HG03457 (cell line): ENCODE measurements at regions not wholly inside any gene's neighbourhood (a gene's known extent, or its start where the extent isn't known, plus 50 kb on each side); places are given as distances from the start of the nearest gene placed in this dataset.
A peak's percentile ranks its signal among the peaks of the same experiment; 100 is the strongest.

Experiments used
- ATAC-seq: cut with Tn5 transposase; IDR thresholded peaks from one replicate; pipeline ENCODE4 v1.9.1; 2021; ENCODE audit warnings: moderate number of reproducible peaks; ENCODE audit not compliant: unreplicated experiment

DNA sequence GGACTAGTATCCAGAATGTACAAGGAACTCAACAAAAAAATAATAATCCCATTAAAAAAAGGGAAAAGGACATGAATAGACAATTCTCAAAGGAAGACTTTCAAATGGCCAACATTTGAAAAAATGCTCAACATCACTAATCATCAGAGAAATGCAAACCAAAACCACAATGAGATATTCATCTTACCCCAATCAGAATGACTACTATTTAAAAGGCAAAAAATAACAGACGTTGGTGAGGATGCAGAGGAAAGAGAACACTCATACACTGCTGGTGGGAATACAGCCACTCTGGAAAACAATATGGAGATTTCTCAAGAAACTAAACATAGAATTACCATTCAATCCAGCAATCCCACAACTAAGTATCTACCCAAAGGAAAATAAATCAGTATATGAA, 133.1 kb downstream of the KDR start:
- no peak for ATAC-seq

DNA sequence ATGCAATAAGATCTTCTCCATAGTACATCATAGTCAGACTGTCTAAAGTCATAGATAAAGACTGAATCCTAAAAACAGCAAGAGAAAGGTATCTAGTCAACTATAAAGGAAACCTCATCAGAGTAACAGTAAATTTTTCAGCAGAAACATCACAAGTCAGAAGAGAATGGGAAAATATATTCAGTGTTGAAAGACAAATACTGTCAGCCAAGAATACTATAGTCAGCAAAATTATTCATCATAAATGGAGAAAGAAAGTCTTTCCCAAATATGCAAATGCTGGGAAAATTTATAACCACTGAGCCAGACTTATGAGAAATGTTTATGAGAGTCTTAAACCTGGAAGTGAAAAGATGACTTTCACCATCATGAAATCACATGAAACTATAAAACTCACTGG, 136.7 kb downstream of the KDR start:
- no peak for ATAC-seq

DNA sequence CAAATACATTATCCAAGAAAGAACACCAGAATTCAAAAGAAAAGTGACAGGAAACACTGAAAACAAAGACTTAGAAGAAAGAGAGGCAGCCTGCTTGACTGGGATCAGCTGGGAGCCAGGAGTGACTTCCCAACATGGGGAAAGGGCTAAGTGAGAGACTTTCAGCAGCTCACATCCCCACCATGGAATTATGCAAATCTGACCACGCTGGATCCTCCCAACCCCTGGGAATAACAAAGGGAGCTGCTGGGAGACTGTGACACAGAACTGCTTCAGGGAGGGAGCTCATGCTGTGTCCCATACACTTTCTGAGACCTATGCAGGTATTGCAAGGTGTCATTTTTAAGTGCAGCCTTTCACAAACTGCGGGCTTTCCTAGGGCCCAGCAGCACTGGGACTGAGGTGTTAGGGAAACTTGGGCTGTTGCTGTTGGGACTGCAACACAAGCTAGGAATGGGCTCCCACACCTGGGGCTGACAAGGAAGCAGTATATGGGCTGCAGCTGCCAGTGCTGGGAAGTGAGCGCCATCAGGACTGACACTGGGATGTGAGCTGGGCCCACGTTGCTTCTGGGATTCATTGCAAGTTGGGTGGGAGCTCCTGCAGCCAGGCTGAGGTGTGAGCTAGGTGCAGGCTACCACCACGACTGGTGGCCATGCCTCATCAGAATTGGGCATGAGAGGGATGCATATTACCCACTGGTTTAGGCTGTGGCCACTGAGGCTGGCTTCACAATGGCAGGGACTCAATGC, 139.1 kb downstream of the KDR start:
- no peak for ATAC-seq

DNA sequence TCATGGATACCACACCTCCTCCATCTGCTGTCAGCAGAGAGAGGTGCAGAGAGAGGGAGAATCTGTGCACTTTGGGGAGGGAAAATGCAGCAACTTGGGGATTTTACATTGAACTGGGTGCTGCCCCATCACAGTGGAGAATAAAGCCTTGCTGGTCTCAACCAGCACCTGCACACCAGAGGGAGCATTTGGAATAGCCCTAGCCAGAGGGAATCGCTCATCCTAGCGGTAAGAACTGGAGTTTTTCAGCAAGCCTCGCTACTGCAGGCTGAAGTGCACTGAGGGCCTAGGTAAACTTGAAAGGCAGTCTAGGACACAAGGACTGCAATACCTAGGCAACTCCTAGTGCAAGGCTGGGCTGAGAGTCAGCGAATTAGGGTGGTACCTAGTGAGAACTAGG, 148.7 kb downstream of the KDR start:
- no peak for ATAC-seq

DNA sequence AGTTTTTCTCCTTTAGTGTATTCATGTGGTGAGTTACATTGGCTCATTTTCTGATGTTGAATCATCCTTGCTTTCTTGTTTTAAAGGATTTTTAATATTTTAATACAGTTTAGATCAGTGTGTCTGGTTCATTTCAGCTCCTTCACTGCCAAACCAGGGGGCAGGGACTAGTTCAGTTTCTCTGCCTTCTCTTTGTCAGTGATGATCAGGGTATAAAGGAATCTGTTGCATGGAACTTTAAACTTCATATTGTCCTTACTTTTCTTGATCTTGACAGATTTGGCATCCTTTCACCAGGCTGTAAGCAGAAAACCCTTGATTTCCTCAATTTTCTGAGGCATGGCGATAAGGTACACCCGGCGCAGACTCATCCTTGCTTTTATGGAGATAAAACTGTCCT, 149.4 kb downstream of the KDR start:
- ATAC-seq = no peak

DNA sequence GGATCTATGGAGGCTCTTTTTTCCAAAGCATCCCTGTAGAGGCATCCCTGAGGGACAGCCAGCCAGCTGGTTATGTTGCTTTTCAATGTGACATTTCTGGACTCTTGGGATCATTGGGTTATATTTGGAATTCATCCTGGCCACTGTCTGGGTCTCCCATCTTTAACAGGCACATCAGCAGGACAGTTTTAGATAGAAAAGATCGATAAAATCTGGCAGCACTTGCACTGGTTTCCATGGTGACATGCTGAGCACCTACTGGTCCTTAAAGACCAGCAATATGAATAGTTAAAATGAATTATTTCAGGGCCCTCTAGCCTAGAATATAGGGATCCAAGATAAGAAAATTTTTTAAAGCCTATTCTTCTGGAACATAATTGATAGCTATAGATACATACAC, 151.6 kb downstream of the KDR start:
- ATAC-seq = no peak

DNA sequence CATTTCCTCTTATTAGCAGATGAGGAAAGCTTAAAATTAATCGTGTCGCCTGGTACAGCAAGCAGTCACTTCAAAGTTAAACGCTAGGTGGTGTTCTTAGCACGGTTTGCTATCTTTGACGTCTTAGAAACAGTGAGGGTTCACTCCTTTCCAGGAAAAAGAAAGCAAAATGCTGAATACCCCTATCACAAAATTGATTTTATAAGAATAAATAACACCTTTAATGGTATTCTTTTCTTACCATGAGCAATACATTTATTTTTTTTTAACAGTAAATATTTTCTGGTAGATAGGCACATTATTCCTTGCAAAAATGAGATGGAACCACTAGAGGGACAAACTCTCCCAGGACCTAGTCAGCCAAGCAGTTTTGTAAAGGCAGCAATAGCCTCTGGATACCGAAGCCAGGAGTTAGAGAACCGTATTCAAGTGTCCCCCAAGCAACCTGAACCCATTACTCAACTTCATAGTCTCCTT, 153.9 kb downstream of the KDR start:
- no peak for ATAC-seq

DNA sequence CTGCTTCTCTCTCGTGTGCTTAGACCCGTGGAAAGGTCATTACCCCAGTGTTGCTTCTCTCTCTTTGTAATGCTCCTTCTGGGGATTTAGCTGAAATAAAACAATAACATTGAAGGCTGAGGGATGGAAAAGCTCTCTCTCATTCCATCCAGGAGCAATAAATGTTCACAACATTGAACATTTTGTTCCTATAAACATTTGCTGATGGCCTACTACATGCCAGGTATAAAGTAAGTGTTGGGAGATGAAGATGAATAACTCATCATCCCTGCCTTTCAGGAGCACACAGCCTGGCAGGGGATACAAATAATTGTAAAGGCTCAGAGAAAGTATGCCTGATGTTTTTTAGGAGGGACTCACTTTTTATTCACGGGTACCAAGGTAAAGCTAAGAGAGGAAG, 158.1 kb downstream of the KDR start:
- ATAC-seq = no peak

DNA sequence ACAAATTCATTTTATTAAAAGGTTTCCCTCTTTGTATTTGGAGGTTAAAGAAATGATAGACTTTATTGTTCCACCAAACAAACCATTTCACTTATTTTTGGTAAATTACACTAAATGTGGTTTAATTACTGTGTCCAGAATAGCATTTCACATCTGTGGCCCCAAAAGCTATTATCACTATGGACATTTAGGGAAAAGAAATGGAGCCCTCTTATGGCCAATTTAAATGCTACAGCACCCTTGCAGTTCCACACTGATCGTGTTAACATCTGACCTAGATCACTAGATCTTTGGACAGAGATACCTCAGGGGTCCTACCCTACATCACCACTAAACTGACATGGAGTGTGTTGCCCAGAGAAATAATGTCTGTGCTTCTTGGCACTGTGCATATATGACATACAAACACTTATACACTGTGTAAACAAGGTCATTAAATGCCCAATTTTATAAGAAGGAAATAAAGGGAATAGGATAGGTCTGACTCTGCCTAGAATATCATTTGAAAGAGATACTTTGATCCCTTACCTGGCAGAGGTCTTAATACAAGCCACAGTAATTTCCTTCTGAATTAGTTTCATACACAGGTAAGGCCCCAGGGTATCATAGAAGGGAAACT, 163.9 kb downstream of the KDR start:
- ATAC-seq = no peak

DNA sequence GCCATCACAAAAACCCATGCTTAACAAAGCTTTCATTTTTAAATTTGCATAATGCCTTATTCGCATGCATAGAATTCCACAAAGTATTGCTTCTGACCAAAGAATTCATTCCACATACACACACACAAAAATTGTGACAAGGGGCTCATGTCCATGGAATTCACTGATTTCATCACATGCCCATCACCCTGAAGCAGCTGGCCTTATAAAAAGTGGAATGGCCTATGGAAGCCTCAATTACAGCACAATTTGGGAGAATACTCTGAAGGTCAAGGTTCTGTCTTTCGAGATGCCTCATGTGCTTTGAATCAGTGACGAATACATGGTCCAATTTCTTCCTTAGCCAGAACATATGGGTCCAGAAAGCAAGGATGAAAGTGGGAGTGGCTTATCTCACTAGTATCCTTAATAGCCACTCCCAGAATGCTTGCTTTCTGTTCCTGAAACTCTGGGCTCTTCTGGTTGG, 165.7 kb downstream of the KDR start:
- ATAC-seq = no peak

DNA sequence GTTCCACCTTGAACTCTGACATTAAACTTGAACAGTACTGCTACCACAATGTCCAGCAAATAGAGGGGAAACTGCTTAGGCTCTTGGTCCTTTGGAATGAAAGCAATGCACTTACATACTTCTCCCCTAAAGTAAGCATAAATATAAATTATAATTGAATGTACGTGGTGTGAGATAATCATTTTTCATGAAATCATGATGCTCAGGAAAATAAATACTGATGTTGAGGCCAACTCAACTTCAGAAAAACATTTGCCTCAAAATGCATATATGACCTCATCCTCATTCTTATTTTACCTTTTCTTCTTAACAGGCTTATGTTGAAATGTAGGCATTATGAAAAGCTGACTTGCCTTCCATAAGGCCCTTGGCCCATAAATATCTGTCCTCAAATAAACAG, 166.3 kb downstream of the KDR start:
- no peak for ATAC-seq

DNA sequence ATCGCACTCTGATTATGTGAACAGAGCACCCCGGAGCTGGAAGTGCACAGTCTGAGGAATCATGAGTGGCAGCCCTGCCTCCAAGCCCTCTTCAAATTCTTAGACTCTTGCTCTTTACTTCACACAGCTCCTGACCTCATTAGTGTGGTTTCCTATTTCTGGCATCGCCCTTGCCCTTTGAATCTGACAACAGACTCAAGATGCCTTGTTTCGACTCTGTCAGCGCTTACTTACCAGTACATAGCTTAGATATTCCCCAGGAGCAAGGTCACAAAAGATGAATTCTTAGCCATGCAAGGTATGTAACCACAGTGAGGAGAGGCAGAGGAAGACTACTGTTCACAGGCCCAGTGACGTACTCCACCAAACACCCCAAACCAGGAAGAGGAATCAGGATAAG, 167.2 kb downstream of the KDR start:
- no peak for ATAC-seq

DNA sequence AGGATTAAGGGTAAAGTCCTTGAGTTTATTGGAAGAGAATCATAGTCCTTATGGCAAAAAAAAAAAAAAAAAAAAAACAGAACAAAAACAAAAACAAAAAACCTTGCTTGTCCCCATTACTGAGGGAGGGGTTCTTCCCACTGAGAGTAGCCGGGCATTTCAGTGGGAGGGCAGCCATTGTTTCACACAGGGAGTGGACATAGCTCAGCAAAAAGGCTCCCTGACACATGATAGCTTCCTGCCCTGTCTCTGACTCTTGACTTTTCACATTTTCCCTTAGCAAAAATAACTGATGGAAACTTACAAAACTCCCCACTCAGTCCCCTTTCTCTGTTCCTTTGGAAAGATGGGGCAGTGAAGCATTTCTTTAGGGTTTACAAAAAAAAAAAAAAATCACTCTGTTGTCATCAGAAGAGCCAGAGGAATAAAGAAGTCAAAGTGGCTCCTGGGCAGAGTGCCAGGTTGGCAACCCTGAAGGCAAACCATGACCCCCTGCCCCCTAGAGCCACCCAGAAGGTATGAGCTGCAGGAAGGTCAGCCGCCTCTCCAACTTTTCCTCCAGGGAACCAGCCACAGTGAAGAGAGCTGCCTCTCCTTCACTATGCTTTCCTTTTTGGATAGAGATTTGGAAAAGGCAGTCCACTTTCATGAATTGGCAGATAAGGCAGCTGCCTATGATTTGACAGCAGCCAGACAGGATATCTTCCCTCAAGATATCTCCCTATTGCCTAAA, 170.6 kb downstream of the KDR start:
- ATAC-seq = no peak

DNA sequence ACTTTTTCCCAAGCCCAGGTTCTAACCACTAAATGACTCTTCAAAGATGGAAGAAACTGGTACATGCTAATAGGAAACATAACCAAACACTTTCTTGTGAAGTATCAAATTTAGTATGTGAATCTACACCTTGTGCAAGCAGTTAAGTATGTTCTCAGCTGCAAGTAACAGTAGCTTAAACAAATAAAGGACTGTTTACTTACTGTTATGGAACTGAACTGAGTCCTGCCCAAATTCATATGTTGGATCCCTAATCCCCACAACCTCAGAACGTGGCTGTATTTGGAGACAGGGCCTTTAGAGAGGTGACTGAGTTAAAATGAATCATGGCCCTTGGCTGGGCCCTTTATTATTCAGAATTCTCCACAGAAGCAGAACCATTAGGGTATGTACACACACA, 178.7 kb downstream of the KDR start:
- ATAC-seq = no peak

DNA sequence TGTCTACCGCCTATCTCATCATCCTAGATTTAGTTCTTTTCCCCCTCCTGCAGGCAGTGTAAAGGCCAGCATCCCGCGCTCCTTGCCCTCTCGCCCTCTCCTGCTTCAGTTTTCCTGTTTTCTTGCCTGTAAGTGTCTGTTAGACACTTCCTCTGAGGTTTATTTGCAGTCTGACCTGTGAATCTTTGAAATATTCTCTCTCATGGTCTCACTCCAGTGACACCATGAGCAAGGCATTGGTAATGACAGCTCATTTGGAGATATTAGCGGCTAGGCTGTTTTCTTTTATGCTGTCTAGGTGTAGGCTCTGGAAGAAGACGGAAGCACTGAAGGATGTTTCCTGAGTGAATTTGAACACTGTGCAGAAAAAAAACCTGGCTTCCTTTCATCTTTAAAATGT, 179.6 kb downstream of the KDR start:
- ATAC-seq = no peak

DNA sequence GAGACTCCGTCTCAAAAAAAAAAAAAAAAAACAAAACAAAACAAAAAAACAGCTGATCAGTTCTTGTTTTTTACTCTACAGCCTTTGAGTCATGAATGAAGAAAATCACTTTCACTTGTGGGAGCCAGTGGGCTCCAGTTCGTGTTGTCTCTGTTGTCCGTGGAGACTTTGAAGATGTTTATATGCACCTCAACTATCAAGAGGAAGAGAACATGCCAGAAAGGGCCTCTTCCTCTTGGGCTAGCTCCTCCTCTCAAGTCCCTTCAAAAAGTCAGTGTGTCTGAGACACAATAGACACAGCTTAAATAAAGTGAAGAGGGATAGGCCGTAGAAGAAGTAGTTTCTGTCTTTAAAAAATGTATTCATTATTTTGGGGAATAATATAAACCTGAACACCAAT, 182.7 kb downstream of the KDR start:
- no peak for ATAC-seq

DNA sequence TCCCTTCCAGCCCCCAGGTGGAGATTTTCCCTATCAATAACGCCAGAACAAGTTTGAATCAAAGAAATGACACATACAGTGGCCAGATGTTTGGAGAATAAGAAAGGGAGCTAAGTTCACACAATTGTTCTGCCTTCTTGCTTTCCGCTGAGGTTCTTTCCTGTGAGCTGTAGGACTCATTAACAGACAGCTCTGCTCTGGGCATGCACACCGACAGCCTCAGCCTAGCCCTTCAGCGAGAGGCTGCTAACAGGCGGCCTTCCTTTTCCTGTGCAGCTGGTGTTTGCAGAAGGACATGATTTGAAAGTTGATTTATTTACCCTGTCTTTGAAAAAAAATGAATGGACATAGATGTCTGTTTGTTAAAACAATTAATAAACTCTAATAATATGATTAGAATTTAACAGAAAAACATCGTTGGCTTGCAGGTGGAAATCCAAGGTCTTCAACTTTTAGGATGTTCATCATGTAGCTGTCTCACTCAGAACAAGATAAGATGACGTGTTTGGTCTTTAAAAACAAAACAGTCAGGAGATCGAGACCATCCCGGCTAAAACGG, 183.3 kb downstream of the KDR start:
- ATAC-seq = peak; percentile 59

DNA sequence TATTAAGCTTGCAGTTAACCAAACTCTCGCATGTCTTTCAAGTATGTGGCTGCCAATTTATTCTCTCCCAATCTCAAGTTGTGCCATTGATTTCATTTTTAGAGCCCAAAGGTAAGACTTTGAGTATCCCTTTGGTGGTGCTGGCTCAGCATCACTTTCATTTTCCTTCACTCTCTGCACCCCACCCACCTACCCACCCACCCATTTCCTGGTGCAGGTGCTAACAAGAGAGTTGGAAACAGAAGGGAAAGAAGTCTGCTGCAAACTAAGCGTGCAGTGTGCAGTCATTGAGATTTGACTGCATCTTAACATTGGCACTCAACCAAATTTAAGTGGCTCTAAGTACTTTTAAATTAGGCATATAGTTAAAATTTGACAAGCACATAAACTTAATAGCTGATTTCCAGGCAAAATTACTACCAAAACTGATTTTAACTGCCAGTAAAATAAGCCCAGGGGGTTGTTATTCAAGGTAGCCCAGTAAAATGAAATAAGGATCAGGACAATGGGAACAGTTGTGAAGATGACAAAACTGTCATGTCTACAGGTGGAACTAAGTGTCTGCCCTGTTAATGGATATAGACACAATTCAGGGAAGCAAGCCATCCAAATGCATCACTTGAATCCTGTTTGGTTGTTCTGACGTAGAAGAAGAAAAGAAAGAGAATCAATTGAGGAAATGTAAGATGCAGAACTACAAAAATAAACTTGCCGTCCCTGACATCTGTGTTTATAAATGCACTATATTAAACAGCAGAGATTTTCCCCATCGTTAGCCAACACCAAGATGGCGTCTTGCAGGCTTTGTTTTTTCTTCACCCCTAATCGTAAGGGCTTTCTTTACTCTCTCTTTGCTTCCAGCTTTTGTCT, 184.2 kb downstream of the KDR start:
- ATAC-seq = no peak

DNA sequence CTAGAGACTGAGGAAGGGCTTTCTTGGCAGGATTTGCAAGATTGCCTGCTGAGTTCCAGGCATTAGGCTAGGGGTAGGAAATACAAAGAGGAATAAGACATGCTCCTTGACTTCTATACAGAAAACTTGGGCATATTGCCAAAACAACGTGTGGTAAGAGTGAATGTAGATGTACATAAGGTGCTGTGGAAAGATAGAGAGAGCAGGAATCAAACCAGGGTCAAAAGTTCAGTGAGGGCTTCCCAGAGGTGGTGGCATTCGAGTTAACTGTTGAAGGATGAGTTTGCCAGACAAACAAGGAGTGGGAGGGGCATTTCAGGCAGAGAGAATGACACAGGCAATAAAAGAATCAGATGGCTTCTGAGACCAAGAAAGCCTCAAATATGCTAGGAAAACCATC, 187.9 kb downstream of the KDR start:
- no peak for ATAC-seq

DNA sequence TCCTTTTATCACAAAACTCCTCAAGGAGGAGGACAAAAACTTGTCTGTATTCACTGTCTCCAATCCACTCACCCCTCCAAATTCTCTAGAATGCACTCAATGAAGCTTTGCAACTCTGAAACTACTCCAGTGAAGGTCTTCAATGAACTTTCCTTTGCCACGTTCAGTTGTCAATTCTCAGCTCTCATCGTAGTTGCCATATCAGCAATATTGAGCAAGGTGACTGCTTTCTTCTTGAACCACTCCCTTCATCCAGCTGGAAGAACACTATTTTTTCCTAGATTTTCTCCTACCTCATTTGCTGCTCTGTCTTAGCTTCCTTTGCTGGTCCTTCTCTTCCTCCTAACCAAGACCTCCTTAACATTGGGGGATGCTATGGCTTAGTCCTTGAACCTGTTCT, 191.8 kb downstream of the KDR start:
- no peak for ATAC-seq

DNA sequence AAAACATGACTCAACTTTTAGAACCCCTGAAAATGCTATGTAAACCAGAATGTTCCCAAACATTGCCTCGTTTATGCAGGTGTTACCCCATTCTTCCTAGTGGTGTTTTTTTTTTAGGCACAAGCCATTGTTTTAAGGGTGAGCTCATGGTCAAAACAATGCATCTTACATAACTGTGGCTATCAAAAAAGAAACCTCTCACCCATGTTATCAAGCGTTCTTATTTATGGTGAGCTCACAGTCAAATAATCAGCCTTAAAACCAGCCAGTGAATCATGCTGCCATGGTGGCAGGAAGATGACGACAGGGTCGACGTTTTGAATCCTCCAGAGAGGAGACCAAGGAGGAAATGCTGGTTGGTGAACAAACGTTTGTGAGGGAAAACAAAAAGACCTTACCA, 195.2 kb downstream of the KDR start:
- no peak for ATAC-seq
